ENCODE measurements at regions not wholly inside any gene's neighbourhood (a gene's known extent, or its start where the extent isn't known, plus 50 kb on each side); places are given as distances from the start of the nearest gene placed in this dataset.
A peak's percentile ranks its signal among the peaks of the same experiment; 100 is the strongest.

DNA sequence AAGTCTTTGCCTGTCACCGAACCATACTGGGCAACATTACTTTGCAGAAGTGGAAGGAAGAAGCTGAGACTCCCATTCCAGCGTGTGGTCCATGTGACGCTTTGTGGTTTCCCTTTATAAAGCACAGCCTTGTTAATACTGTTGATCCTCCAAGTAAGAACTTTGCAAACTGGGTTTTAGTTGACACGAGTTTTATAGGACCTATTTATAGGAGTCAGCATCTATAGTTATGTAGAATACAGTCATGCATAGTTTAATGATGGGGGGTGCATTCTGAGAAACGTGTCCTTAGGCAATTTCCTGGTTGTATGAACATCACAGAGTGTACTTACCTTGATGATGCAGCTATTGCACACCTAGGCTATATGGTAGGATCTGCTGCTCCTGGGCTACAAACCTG lies 1879.4 kb upstream of the TENM3 start:
- POLR2A ChIA-PET = no interaction called here
- intact Hi-C loops (cut with micrococcal nuclease) = no loop called here
- H3K9me3 Mint-ChIP-seq (ENCODE audit: unreplicated experiment) = peaks cover 9% of the 10 kb centered on the region
- H3K27me3 Mint-ChIP-seq (ENCODE audit: insufficient read depth, unreplicated experiment) = no peaks in the 10 kb centered on the region
- H3K4me3 Mint-ChIP-seq (ENCODE audit: unreplicated experiment) = no peak overlapping the region
- no TSS peak for BruUV-seq (replicated peaks)
- H3K4me1 Mint-ChIP-seq (ENCODE audit: insufficient read depth, unreplicated experiment) = no peaks in the 10 kb centered on the region
- DNase-seq (ENCODE audit: unreplicated experiment) = no peak
- CTCF ChIA-PET = interaction anchor here (0.6 kb wide), 1 partner anchor 1995 kb away, joined by 3 read pairs; no protein-coding TSS in a partner anchor
- no peaks in the 10 kb centered on the region for H3K36me3 Mint-ChIP-seq (ENCODE audit: insufficient read depth, unreplicated experiment)
- TF ChIP-seq, protein P1, sequence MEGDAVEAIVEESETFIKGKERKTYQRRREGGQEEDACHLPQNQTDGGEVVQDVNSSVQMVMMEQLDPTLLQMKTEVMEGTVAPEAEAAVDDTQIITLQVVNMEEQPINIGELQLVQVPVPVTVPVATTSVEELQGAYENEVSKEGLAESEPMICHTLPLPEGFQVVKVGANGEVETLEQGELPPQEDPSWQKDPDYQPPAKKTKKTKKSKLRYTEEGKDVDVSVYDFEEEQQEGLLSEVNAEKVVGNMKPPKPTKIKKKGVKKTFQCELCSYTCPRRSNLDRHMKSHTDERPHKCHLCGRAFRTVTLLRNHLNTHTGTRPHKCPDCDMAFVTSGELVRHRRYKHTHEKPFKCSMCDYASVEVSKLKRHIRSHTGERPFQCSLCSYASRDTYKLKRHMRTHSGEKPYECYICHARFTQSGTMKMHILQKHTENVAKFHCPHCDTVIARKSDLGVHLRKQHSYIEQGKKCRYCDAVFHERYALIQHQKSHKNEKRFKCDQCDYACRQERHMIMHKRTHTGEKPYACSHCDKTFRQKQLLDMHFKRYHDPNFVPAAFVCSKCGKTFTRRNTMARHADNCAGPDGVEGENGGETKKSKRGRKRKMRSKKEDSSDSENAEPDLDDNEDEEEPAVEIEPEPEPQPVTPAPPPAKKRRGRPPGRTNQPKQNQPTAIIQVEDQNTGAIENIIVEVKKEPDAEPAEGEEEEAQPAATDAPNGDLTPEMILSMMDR (IDR thresholded peaks at IDR 0.05; ENCODE audit: unreplicated experiment) = no peak
- no peak overlapping the region for H3K27ac Mint-ChIP-seq (ENCODE audit: low read depth, unreplicated experiment)

DNA sequence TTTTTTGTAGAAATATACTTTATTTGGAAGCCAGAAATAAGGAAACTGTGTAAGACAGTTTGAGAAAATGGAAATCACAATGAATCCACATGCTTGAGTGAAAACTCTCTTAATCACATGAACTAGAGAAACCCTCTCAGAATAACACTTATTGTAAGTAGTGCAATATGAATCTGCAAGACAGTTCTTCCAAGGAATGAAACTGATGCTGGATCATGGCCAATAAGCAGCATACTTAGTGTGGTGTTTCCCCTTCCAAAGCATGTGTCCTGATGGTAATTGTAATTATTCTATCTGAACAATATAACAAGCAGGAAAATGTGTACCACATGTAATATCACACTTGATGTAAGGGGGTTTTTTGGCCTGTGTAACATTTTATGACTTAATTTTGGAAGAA lies 1870.5 kb upstream of the TENM3 start:
- Mint-ChIP-seq H3K36me3 (ENCODE audit: insufficient read depth, unreplicated experiment) (no peaks in the 10 kb centered on the region), H3K4me1 (ENCODE audit: insufficient read depth, unreplicated experiment) (peaks cover 4% of the 10 kb centered on the region), H3K4me3 (ENCODE audit: unreplicated experiment) (no peak overlapping the region), H3K9me3 (ENCODE audit: unreplicated experiment) (no peaks in the 10 kb centered on the region), H3K27ac (ENCODE audit: low read depth, unreplicated experiment) (no peak overlapping the region), H3K27me3 (ENCODE audit: insufficient read depth, unreplicated experiment) (no peaks in the 10 kb centered on the region)
- intact Hi-C loops (cut with micrococcal nuclease) = no loop called here
- DNase-seq (ENCODE audit: unreplicated experiment) = no peak
- ChIA-PET CTCF (no interaction called here), POLR2A (no interaction called here)
- TF ChIP-seq, protein P1 (IDR thresholded peaks at IDR 0.05; ENCODE audit: unreplicated experiment) = no peak
- no TSS peak for BruUV-seq (replicated peaks)

DNA sequence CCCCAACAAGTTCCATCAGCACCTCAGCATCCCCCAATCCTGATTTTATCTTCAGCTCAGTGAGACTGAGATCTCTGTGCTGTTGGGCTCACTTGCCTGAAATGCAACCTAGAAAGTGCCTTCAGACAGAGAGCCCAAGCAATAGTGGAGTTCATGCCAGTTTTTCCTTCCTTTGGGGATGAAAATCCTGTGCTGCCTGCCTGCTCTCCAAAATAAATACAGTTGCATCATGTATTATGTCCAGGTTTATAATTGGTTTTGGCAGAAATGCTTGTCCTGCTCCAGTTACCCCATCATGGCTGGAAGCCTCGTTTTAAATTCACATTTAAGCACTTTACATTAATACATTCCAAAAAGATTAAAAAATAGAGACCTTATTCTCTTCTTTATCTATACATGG lies 1865.5 kb upstream of the TENM3 start:
- POLR2A ChIA-PET = no interaction called here
- Mint-ChIP-seq H3K27me3 (ENCODE audit: insufficient read depth, unreplicated experiment) (no peaks in the 10 kb centered on the region), H3K4me3 (ENCODE audit: unreplicated experiment) (no peak overlapping the region), H3K36me3 (ENCODE audit: insufficient read depth, unreplicated experiment) (no peaks in the 10 kb centered on the region), H3K9me3 (ENCODE audit: unreplicated experiment) (no peaks in the 10 kb centered on the region), H3K27ac (ENCODE audit: low read depth, unreplicated experiment) (no peak overlapping the region), H3K4me1 (ENCODE audit: insufficient read depth, unreplicated experiment) (peaks cover 6% of the 10 kb centered on the region)
- TF ChIP-seq, protein P1 (IDR thresholded peaks at IDR 0.05; ENCODE audit: unreplicated experiment) = no peak
- DNase-seq (ENCODE audit: unreplicated experiment) = peak; percentile 55
- intact Hi-C loops (cut with micrococcal nuclease) = no loop called here
- BruUV-seq (replicated peaks) = no TSS peak
- CTCF ChIA-PET = no interaction called here

DNA sequence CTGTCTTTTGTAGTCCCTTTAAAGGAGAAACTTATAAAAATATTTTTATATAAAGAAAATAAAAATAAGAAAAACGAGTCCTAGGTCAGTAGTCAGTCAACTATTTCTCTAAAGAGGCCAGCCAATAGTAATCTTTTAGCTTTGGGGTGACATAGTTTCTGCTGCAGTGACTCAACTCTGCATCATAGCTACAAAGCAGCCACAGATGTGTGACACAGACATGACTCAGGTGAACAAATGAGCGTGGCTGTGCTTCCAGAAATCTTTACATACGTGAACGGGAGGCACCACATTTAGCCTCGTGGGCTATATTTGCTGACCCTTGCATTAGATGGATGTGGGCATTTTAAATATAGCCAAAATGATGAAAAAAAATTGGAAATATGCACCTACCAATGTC lies 1862.5 kb upstream of the TENM3 start:
- Mint-ChIP-seq H3K4me1 (ENCODE audit: insufficient read depth, unreplicated experiment) (peaks cover 6% of the 10 kb centered on the region), H3K9me3 (ENCODE audit: unreplicated experiment) (no peaks in the 10 kb centered on the region), H3K27me3 (ENCODE audit: insufficient read depth, unreplicated experiment) (no peaks in the 10 kb centered on the region), H3K36me3 (ENCODE audit: insufficient read depth, unreplicated experiment) (no peaks in the 10 kb centered on the region), H3K4me3 (ENCODE audit: unreplicated experiment) (no peak overlapping the region), H3K27ac (ENCODE audit: low read depth, unreplicated experiment) (no peak overlapping the region)
- peak; percentile 83 for DNase-seq (ENCODE audit: unreplicated experiment)
- no TSS peak for BruUV-seq (replicated peaks)
- TF ChIP-seq, protein P1 (IDR thresholded peaks at IDR 0.05; ENCODE audit: unreplicated experiment) = no peak
- intact Hi-C loops (cut with micrococcal nuclease) = no loop called here
- CTCF ChIA-PET = interaction anchor here (0.7 kb wide), 1 partner anchor 458 kb away, joined by 3 read pairs; no protein-coding TSS in a partner anchor
- POLR2A ChIA-PET = no interaction called here
